ENCODE measurements at regions not wholly inside any gene's neighbourhood (a gene's known extent, or its start where the extent isn't known, plus 50 kb on each side); places are given as distances from the start of the nearest gene placed in this dataset.
A peak's percentile ranks its signal among the peaks of the same experiment; 100 is the strongest.
"Not testable (repeated sequence)": the region's sequence is repeated elsewhere in the genome, so short reads cannot be mapped to it uniquely, and the experiment has no call there.

GRCh38 chr22:16090991-16091390 lies 401.2 kb downstream of the POTEH start:
- ATAC-seq (ENCODE audit: low FRiP score in 2 of 2); H3K36me3 ChIP-seq: not testable (repeated sequence)
- 53 to 57% methylated on average over 2 of the region's 2 CpGs for WGBS, 2 donors

GRCh38 chr22:16105121-16105520 lies 415.3 kb downstream of the POTEH start:
- not testable (repeated sequence) for H3K4me1 ChIP-seq; H3K27ac ChIP-seq; ATAC-seq (ENCODE audit: low FRiP score in 2 of 2); H3K27me3 ChIP-seq; DNase-seq; H3K9me3 ChIP-seq; H3K36me3 ChIP-seq; H3K4me3 ChIP-seq
- 33 to 38% methylated on average over 3 of the region's 3 CpGs for WGBS, 2 donors

More at GRCh38 chr22:16090991-16091390, 401.2 kb downstream of the POTEH start:
- H3K27ac ChIP-seq, H3K9me3 ChIP-seq, H3K4me1 ChIP-seq, DNase-seq, H3K27me3 ChIP-seq, H3K4me3 ChIP-seq: not testable (repeated sequence)

- H3K4me3 ChIP-seq; H3K27ac ChIP-seq; H3K4me1 ChIP-seq; H3K36me3 ChIP-seq; H3K27me3 ChIP-seq; ATAC-seq (ENCODE audit: low FRiP score in 2 of 2): not testable (repeated sequence)
- DNase-seq = peak in 1 of 2 donors; percentile 67
- 84 to 86% methylated on average over 12 to 15 of the region's 19 CpGs for WGBS, 2 donors
- H3K9me3 ChIP-seq = peaks cover 0 to 11% (median 0%) of the 10 kb centered on the region in 4 donors
Observed at GRCh38 chr22:16131456-16131855, 441.6 kb downstream of the POTEH start.

GRCh38 chr22:16131918-16132317 lies 442.1 kb downstream of the POTEH start:
- Histone ChIP-seq H3K4me1 (no peaks in the 10 kb centered on the region), H3K27me3 (no peaks in the 10 kb centered on the region), H3K9me3 (peaks cover 0 to 11% (median 0%) of the 10 kb centered on the region in 4 donors), H3K27ac (no peak overlapping the region), H3K36me3 (no peaks in the 10 kb centered on the region), H3K4me3 (no peak overlapping the region)
- no peak for ATAC-seq (ENCODE audit: low FRiP score in 2 of 2)
- 68 to 70% methylated on average over 7 to 13 of the region's 16 CpGs for WGBS, 2 donors
- no peak for TF ChIP-seq EP300 (IDR thresholded peaks at IDR 0.05)
- TF ChIP-seq POLR2AphosphoS5 (IDR thresholded peaks at IDR 0.05) = no peak
- TF ChIP-seq POLR2A (IDR thresholded peaks at IDR 0.05) = no peak
- no peak for TF ChIP-seq CTCF (IDR thresholded peaks at IDR 0.05)
- peak in 1 of 2 donors; percentile 73 for DNase-seq

- 80 to 88% methylated on average over 11 to 13 of the region's 13 CpGs for WGBS, 2 donors
- ATAC-seq (ENCODE audit: low FRiP score in 2 of 2); H3K4me1 ChIP-seq; H3K4me3 ChIP-seq; H3K27ac ChIP-seq; H3K27me3 ChIP-seq; H3K36me3 ChIP-seq: not testable (repeated sequence)
- H3K9me3 ChIP-seq = peaks cover 0 to 11% (median 0%) of the 10 kb centered on the region in 4 donors
- DNase-seq = peak in 1 of 2 donors; percentile 41
Observed at GRCh38 chr22:16132598-16132997, 442.8 kb downstream of the POTEH start.

GRCh38 chr22:16146101-16146500 lies 446.5 kb downstream of the CCT8L2 start:
- not testable (repeated sequence) for DNase-seq; H3K27ac ChIP-seq; H3K36me3 ChIP-seq; H3K9me3 ChIP-seq; ATAC-seq (ENCODE audit: low FRiP score in 2 of 2); H3K4me1 ChIP-seq; H3K27me3 ChIP-seq; H3K4me3 ChIP-seq
- WGBS, 2 donors = 65 to 72% methylated on average over 5 of the region's 5 CpGs

GRCh38 chr22:16146916-16147315 lies 445.7 kb downstream of the CCT8L2 start:
- 39 to 40% methylated on average over 2 of the region's 2 CpGs for WGBS, 2 donors

GRCh38 chr22:16177287-16177686 lies 415.3 kb downstream of the CCT8L2 start:
- H3K27ac ChIP-seq; ATAC-seq (ENCODE audit: low FRiP score in 2 of 2); H3K4me1 ChIP-seq; DNase-seq; H3K9me3 ChIP-seq; H3K27me3 ChIP-seq; H3K36me3 ChIP-seq; H3K4me3 ChIP-seq: not testable (repeated sequence)
- WGBS, 2 donors = 65 to 74% methylated on average over 2 of the region's 2 CpGs

More at GRCh38 chr22:16146916-16147315, 445.7 kb downstream of the CCT8L2 start:
- not testable (repeated sequence) for H3K27ac ChIP-seq; H3K27me3 ChIP-seq; H3K4me1 ChIP-seq; DNase-seq; ATAC-seq (ENCODE audit: low FRiP score in 2 of 2); H3K36me3 ChIP-seq; H3K9me3 ChIP-seq; H3K4me3 ChIP-seq
- TF ChIP-seq CTCF (IDR thresholded peaks at IDR 0.05) = peak in 2 of 6 experiments; percentile 13 to 16

GRCh38 chr22:16183864-16184263 lies 408.7 kb downstream of the CCT8L2 start:
- not testable (repeated sequence) for H3K36me3 ChIP-seq; H3K4me1 ChIP-seq; ATAC-seq (ENCODE audit: low FRiP score in 2 of 2); H3K9me3 ChIP-seq; H3K27me3 ChIP-seq; H3K4me3 ChIP-seq; H3K27ac ChIP-seq
- DNase-seq = peak in 1 of 2 donors; percentile 20
- WGBS, 2 donors = 81 to 86% methylated on average over 17 to 20 of the region's 21 CpGs
